Spinal cord (tissue), 9 donors: ENCODE measurements at regions not wholly inside any gene's neighbourhood (a gene's known extent, or its start where the extent isn't known, plus 50 kb on each side); places are given as distances from the start of the nearest gene placed in this dataset.
"Not testable (repeated sequence)": the region's sequence is repeated elsewhere in the genome, so short reads cannot be mapped to it uniquely, and the experiment has no call there.

Experiments
- DNase-seq, 6 donors: peaks; one replicate each; pipeline versions ENCODE4 v3.0.0 to v3.0.0-alpha.2; 2013 to 2015; ENCODE audit warnings: low spot score in 6 of 6, low read depth in 4 of 6
- H3K27ac ChIP-seq: one replicate; pipeline ENCODE4 v1.5.1; 2013; ENCODE audit warnings: low read depth, low read length, control low read depth
- H3K27me3 ChIP-seq: one replicate; pipeline ENCODE4 v1.6.1; 2013; ENCODE audit warnings: low read length; ENCODE audit not compliant: control insufficient read depth, insufficient read depth
- H3K36me3 ChIP-seq: one replicate; pipeline ENCODE4 v1.6.1; 2013; ENCODE audit warnings: low read length; ENCODE audit not compliant: control insufficient read depth, insufficient read depth
- H3K4me1 ChIP-seq: one replicate; pipeline ENCODE4 v1.6.1; 2013; ENCODE audit warnings: low read length; ENCODE audit not compliant: control insufficient read depth, insufficient read depth
- H3K4me3 ChIP-seq: one replicate; pipeline ENCODE4 v1.5.1; 2013; ENCODE audit warnings: low read depth, low read length, control low read depth
- H3K9me3 ChIP-seq: one replicate; pipeline ENCODE4 v1.6.1; 2013; ENCODE audit warnings: low read length; ENCODE audit not compliant: control insufficient read depth, insufficient read depth
- WGBS: methylation state at CpG from one replicate; pipeline ENCODE4 v1.1.5; 2013; ENCODE audit warnings: missing lambda C conversion rate; ENCODE audit not compliant: insufficient coverage; 5-methylcytosine and 5-hydroxymethylcytosine counted together
- donor health status: healthy.

- H3K27me3 ChIP-seq, H3K4me1 ChIP-seq, H3K36me3 ChIP-seq, DNase-seq, H3K9me3 ChIP-seq, H3K4me3 ChIP-seq, H3K27ac ChIP-seq: not testable (repeated sequence)
- WGBS = no CpG with 5 or more reads among the region's 6 CpGs
Observed at GRCh38 chrY:6091599-6091998, 154.4 kb upstream of the TSPY2 start.

GRCh38 chrY:6130689-6131619 lies 115.1 kb upstream of the TSPY2 start:
- not testable (repeated sequence) for H3K4me3 ChIP-seq, H3K36me3 ChIP-seq, H3K4me1 ChIP-seq, H3K27me3 ChIP-seq, H3K27ac ChIP-seq, H3K9me3 ChIP-seq
- no CpG with 5 or more reads among the region's 2 CpGs for WGBS
- peak in 1 of 6 donors; percentile 1 for DNase-seq

- no CpG with 5 or more reads among the region's 1 CpG for WGBS
- DNase-seq = not testable (repeated sequence)
Observed at GRCh38 chrY:6136149-6136548, 109.9 kb upstream of the TSPY2 start.

More at GRCh38 chrY:6136149-6136548, 109.9 kb upstream of the TSPY2 start:
- H3K27ac ChIP-seq, H3K4me3 ChIP-seq, H3K36me3 ChIP-seq, H3K9me3 ChIP-seq, H3K27me3 ChIP-seq, H3K4me1 ChIP-seq: not testable (repeated sequence)
